ENCODE measurements at regions not wholly inside any gene's neighbourhood (a gene's known extent, or its start where the extent isn't known, plus 50 kb on each side); places are given as distances from the start of the nearest gene placed in this dataset.

GRCh38 chr10:78571891-78572290, 496.9 kb upstream of the ZMIZ1 start:
- DNase-seq (ENCODE audit: low read depth) = no peak
- no peak overlapping the region for H3K4me3 ChIP-seq (ENCODE audit: low read depth, low read length)
- no peak for TF ChIP-seq CTCF (IDR thresholded peaks at IDR 0.05; ENCODE audit: insufficient read depth, low read depth, low read length, missing control alignments)

GRCh38 chr10:78572565-78572964, 496.2 kb upstream of the ZMIZ1 start:
- no peak for TF ChIP-seq CTCF (IDR thresholded peaks at IDR 0.05; ENCODE audit: insufficient read depth, low read depth, low read length, missing control alignments)
- no peak for DNase-seq (ENCODE audit: low read depth)
- no peak overlapping the region for H3K4me3 ChIP-seq (ENCODE audit: low read depth, low read length)

GRCh38 chr10:78574547-78574946, 494.2 kb upstream of the ZMIZ1 start:
- H3K4me3 ChIP-seq (ENCODE audit: low read depth, low read length) = no peak overlapping the region
- no peak for TF ChIP-seq CTCF (IDR thresholded peaks at IDR 0.05; ENCODE audit: insufficient read depth, low read depth, low read length, missing control alignments)
- DNase-seq (ENCODE audit: low read depth) = no peak

GRCh38 chr10:78575400-78575799, 493.4 kb upstream of the ZMIZ1 start:
- H3K4me3 ChIP-seq (ENCODE audit: low read depth, low read length) = no peak overlapping the region
- no peak for TF ChIP-seq CTCF (IDR thresholded peaks at IDR 0.05; ENCODE audit: insufficient read depth, low read depth, low read length, missing control alignments)
- DNase-seq (ENCODE audit: low read depth) = no peak

GRCh38 chr10:78576276-78576675, 492.5 kb upstream of the ZMIZ1 start:
- no peak overlapping the region for H3K4me3 ChIP-seq (ENCODE audit: low read depth, low read length)
- no peak for TF ChIP-seq CTCF (IDR thresholded peaks at IDR 0.05; ENCODE audit: insufficient read depth, low read depth, low read length, missing control alignments)
- DNase-seq (ENCODE audit: low read depth) = no peak

- H3K4me3 ChIP-seq (ENCODE audit: low read depth, low read length) = no peak overlapping the region
- no peak for DNase-seq (ENCODE audit: low read depth)
- no peak for TF ChIP-seq CTCF (IDR thresholded peaks at IDR 0.05; ENCODE audit: insufficient read depth, low read depth, low read length, missing control alignments)
These were observed 491.1 kb upstream of the ZMIZ1 start for GRCh38 chr10:78577712-78578111.

GRCh38 chr10:78578929-78579328, 489.8 kb upstream of the ZMIZ1 start:
- DNase-seq (ENCODE audit: low read depth) = peak; percentile 10
- no peak overlapping the region for H3K4me3 ChIP-seq (ENCODE audit: low read depth, low read length)
- TF ChIP-seq CTCF (IDR thresholded peaks at IDR 0.05; ENCODE audit: insufficient read depth, low read depth, low read length, missing control alignments) = no peak

All from GM12865 (cell line).